Kidney epithelial cell (primary cell): ENCODE measurements at regions not wholly inside any gene's neighbourhood (a gene's known extent, or its start where the extent isn't known, plus 50 kb on each side); places are given as distances from the start of the nearest gene placed in this dataset.

Experiments
- DNase-seq: peaks from one replicate; pipeline ENCODE4 v3.0.0-alpha.2; 2010; ENCODE audit warnings: low read depth
- H3K27me3 ChIP-seq: 2 replicates; pipeline ENCODE4 v1.6.0; 2011; ENCODE audit warnings: low read length; ENCODE audit not compliant: control insufficient read depth, insufficient read depth
- H3K36me3 ChIP-seq: 2 replicates; pipeline ENCODE4 v1.5.1; 2011; ENCODE audit warnings: low read length; ENCODE audit not compliant: control insufficient read depth, insufficient read depth
- H3K4me3 ChIP-seq: 2 replicates; pipeline ENCODE4 v1.5.1; 2011; ENCODE audit warnings: low read depth, mild to moderate bottlenecking, control low read depth, low read length
- TF ChIP-seq, protein P1 (sequence below): IDR thresholded peaks from 2 replicates; pipeline ENCODE4 v1.5.1; 2011; ENCODE audit warnings: mild to moderate bottlenecking, moderate library complexity, low read length, control low read depth, inconsistent platforms; ENCODE audit not compliant: insufficient read depth, poor library complexity, severe bottlenecking

DNA sequence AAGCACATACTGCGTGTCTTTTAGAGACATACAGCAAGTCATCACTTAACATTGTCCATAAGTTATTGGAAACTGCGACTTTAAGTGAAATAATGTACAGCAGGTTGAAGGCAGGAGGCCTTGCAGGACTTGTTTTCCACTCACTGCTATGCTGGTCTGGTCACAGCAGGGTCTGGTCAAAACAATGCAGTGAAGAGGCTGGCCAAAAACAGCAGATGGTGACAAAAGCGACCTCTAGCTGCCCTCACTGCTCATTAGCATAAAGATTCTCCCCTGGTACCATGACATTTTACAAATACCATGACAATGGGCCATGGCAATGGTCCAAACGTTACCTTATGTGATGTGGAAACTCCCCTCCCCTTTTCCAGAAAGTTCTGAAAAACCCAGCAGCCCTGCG lies 1283.6 kb downstream of the FSTL5 start:
- Histone ChIP-seq H3K27me3 (no peaks in the 10 kb centered on the region), H3K4me3 (no peak overlapping the region), H3K36me3 (no peaks in the 10 kb centered on the region)
- DNase-seq = no peak
- TF ChIP-seq, protein P1, sequence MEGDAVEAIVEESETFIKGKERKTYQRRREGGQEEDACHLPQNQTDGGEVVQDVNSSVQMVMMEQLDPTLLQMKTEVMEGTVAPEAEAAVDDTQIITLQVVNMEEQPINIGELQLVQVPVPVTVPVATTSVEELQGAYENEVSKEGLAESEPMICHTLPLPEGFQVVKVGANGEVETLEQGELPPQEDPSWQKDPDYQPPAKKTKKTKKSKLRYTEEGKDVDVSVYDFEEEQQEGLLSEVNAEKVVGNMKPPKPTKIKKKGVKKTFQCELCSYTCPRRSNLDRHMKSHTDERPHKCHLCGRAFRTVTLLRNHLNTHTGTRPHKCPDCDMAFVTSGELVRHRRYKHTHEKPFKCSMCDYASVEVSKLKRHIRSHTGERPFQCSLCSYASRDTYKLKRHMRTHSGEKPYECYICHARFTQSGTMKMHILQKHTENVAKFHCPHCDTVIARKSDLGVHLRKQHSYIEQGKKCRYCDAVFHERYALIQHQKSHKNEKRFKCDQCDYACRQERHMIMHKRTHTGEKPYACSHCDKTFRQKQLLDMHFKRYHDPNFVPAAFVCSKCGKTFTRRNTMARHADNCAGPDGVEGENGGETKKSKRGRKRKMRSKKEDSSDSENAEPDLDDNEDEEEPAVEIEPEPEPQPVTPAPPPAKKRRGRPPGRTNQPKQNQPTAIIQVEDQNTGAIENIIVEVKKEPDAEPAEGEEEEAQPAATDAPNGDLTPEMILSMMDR = no peak

DNA sequence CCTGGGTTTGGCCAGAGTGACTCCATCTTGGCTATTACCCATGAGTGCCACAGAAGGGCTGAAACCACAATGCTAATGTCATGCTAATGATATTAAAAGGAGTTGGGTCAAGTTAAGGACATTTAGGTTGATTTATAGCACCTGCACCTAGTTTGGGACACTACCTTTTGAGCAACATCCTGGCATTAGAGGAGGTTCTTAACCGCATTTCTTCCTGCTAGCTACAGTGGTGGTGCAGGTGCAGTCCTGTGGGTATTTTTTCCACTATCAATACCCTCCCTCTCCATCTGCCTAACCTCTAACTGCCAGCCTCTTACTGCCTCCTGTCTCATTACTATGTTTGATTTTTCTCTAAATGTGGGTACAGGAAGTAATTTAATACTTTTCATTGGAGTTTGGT lies 1276.1 kb downstream of the FSTL5 start:
- H3K4me3 ChIP-seq = no peak overlapping the region
- TF ChIP-seq, protein P1 = no peak
- DNase-seq = no peak
- no peaks in the 10 kb centered on the region for H3K27me3 ChIP-seq
- H3K36me3 ChIP-seq = no peaks in the 10 kb centered on the region

DNA sequence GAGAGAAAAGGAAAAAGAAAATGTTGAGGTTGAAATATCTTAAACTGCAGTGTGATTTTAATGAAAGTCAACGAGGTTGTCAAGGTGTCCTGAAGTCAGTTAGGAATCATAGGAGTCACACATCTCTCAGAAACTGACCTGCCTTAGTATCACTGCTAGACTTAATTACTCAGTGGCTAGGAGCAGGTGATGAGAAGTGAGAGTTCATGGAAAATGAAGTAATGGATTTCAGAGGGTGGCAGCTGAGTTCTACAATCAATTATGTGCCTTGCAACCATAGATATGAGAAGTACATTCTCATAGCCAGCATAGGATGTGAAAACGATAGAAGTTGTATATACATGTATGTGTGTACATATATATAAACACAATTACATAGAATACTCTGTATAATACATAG lies 1269.7 kb downstream of the FSTL5 start:
- H3K4me3 ChIP-seq = no peak overlapping the region
- H3K36me3 ChIP-seq = no peaks in the 10 kb centered on the region
- DNase-seq = no peak
- no peaks in the 10 kb centered on the region for H3K27me3 ChIP-seq
- TF ChIP-seq, protein P1 = no peak

DNA sequence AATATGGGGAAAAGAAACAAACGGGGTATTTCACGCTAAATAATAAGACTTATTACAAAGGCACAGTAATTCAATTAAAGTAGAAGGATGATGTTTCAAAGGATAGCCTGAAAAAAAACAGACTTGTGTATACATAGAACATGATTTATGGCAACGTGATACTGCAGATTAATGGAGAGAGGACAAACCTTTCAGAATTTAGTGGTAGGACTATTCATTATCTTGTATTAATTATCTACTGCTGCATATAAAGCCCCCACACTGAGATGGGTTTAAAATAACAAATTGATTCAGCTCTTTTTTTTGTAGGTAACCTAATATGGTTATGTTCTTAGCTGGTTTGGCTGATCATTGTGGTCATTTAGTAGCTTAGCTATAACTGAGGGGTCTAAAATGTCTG lies 1269.0 kb downstream of the FSTL5 start:
- TF ChIP-seq, protein P1 = no peak
- no peak for DNase-seq
- Histone ChIP-seq H3K36me3 (no peaks in the 10 kb centered on the region), H3K4me3 (no peak overlapping the region), H3K27me3 (no peaks in the 10 kb centered on the region)

DNA sequence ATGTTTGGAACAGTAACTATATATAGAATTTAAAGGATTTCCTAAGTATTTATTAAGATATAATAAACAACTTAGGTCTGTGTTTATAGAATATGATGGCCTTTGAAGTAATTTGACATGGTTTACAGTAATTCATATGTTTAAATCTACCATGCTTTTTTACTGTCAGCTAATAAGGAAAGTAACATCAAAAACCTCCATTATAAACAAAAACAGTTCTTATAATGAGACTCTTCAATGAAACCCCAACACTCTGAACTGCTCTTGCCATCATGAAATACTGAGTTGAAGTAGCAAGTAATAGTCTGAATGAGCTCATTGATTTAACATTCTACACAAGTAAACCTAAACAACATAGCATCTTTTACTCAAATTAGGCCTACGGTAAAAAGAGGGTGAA lies 1236.5 kb downstream of the FSTL5 start:
- TF ChIP-seq, protein P1 = no peak

DNA sequence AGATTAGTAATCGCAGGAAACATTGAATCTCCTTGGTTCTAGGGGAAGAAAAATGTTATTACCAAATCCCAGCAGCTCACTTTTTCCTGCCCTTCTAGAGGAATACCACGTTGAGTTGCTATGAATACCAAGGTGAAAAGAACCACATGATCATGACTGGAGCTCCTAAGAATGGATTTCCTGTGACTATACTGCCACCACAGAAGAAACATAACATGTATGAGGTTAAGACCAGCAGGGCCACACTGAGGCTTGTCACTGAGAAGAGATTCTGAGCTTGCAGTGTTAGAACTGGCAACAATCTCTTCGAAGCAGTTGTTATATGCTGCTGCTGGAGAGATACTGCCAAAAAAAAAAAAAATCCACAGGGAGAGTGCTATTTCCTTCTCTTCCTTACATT lies 1235.3 kb downstream of the FSTL5 start:
- Histone ChIP-seq H3K36me3 (no peaks in the 10 kb centered on the region), H3K4me3 (no peak overlapping the region), H3K27me3 (no peaks in the 10 kb centered on the region)
- TF ChIP-seq, protein P1 = no peak
- DNase-seq = no peak

More for the DNA sequence above, 1236.5 kb downstream of the FSTL5 start:
- DNase-seq = no peak
- no peaks in the 10 kb centered on the region for H3K36me3 ChIP-seq
- no peaks in the 10 kb centered on the region for H3K27me3 ChIP-seq
- H3K4me3 ChIP-seq = no peak overlapping the region
